PFSK-1 (cell line): ENCODE measurements at regions not wholly inside any gene's neighbourhood (a gene's known extent, or its start where the extent isn't known, plus 50 kb on each side); places are given as distances from the start of the nearest gene placed in this dataset.

Source experiments
- FOXP2 ChIP-seq: optimal IDR thresholded peaks from 2 replicates; pipeline ENCODE3; 2011; ENCODE audit warnings: borderline replicate concordance, control low read depth, inconsistent platforms; ENCODE audit not compliant: insufficient read depth; ENCODE audit errors: extremely low read length, extremely low read depth
- POLR2AphosphoS5 ChIP-seq: IDR thresholded peaks from 2 replicates; pipeline ENCODE4 v1.6.1; 2012; ENCODE audit warnings: low read depth, mild to moderate bottlenecking, control low read depth, low read length, moderate library complexity
- REST ChIP-seq, 2 experiments: IDR thresholded peaks; 2 replicates each; pipeline versions ENCODE4 v1.6.1 to v1.8.0; 2011 to 2012; ENCODE audit warnings: low read depth in 2 of 2, low read length in 2 of 2, control low read depth in 1 of 2, inconsistent platforms in 1 of 2, mild to moderate bottlenecking in 1 of 2, moderate library complexity in 1 of 2; ENCODE audit not compliant: insufficient read depth in 1 of 2
- SIN3A ChIP-seq: IDR thresholded peaks from 2 replicates; pipeline ENCODE4 v1.6.1; 2012; ENCODE audit warnings: mild to moderate bottlenecking, low read length, moderate library complexity, borderline replicate concordance; ENCODE audit not compliant: insufficient read depth
- TAF1 ChIP-seq: IDR thresholded peaks from 2 replicates; pipeline ENCODE4 v1.6.1; 2012; ENCODE audit warnings: low read length, control low read depth, borderline replicate concordance; ENCODE audit not compliant: insufficient read depth

- TF ChIP-seq REST (IDR thresholded peaks at IDR 0.05; ENCODE audit: insufficient read depth in 1 of 2, low read depth in 2 of 2, low read length in 2 of 2) (no peak), POLR2AphosphoS5 (no peak), SIN3A (no peak), TAF1 (no peak), FOXP2 (no peak)
Measured at GRCh38 chr1:30810416-30811080, 53.0 kb upstream of the LAPTM5 start.
